SK-N-SH treated with all-trans-retinoic acid at 6 μM for 48 hours (cell line): ENCODE measurements at regions not wholly inside any gene's neighbourhood (a gene's known extent, or its start where the extent isn't known, plus 50 kb on each side); places are given as distances from the start of the nearest gene placed in this dataset.

ENCODE experiments used
- ATAC-seq: fragments of 200-7000 bp; cut with Tn5 transposase; 3 replicates; pipeline ENCODE4 v1.9.1; 2020; ENCODE audit warnings: mild to moderate bottlenecking, moderate library complexity
- ARNTL ChIP-seq: fragments of 450-650 bp; formaldehyde crosslinking; IDR thresholded peaks from 2 replicates; pipeline ENCODE4 v1.5.0; 2020; ENCODE audit warnings: low read depth, mild to moderate bottlenecking, moderate library complexity, borderline replicate concordance
- BACH2 ChIP-seq: fragments of 250-450 bp; sonication (Bioruptor Pico); IDR thresholded peaks from 2 replicates; pipeline ENCODE4 v1.9.0; 2021; ENCODE audit warnings: mild to moderate bottlenecking, borderline replicate concordance
- CSDC2 ChIP-seq: fragments of 250-450 bp; sonication (Bioruptor Pico); IDR thresholded peaks from 2 replicates; pipeline ENCODE4 v1.5.0; 2020; ENCODE audit warnings: mild to moderate bottlenecking, moderate library complexity
- ESRRG ChIP-seq: fragments of 250-450 bp; sonication (Bioruptor Pico); IDR thresholded peaks from 2 replicates; pipeline ENCODE4 v1.6.1; 2021; ENCODE audit warnings: mild to moderate bottlenecking
- GLIS3 ChIP-seq: fragments of 250-450 bp; sonication (Bioruptor Pico); IDR thresholded peaks from 2 replicates; pipeline ENCODE4 v1.5.0; 2020; ENCODE audit warnings: mild to moderate bottlenecking, moderate library complexity
- ISL1 ChIP-seq: fragments of 250-450 bp; sonication (Bioruptor Pico); IDR thresholded peaks from 2 replicates; pipeline ENCODE4 v2.1.2; 2022; ENCODE audit warnings: mild to moderate bottlenecking, moderate library complexity
- OSR1 ChIP-seq: fragments of 250-450 bp; sonication (Bioruptor Pico); IDR thresholded peaks from 2 replicates; pipeline ENCODE4 v1.8.0; 2022; ENCODE audit warnings: moderate library complexity, mild to moderate bottlenecking, inconsistent platforms
- PPARA ChIP-seq: fragments of 250-450 bp; sonication (Bioruptor Pico); IDR thresholded peaks from 2 replicates; pipeline ENCODE4 v1.5.0; 2020; ENCODE audit warnings: mild to moderate bottlenecking, borderline replicate concordance
- RARB ChIP-seq: fragments of 250-450 bp; sonication (Bioruptor Pico); IDR thresholded peaks from 2 replicates; pipeline ENCODE4 v1.8.0; 2021; ENCODE audit warnings: mild to moderate bottlenecking, moderate library complexity
- SNAI2 ChIP-seq: fragments of 250-450 bp; sonication (Bioruptor Pico); IDR thresholded peaks from 2 replicates; pipeline ENCODE4 v1.5.0; 2020; ENCODE audit warnings: mild to moderate bottlenecking, moderate library complexity
- TCF4 ChIP-seq: fragments of 250-450 bp; sonication (Bioruptor Pico); IDR thresholded peaks from 2 replicates; pipeline ENCODE4 v1.8.0; 2021; ENCODE audit warnings: mild to moderate bottlenecking, moderate library complexity, borderline replicate concordance
- TOX ChIP-seq: fragments of 250-450 bp; sonication (Bioruptor Pico); IDR thresholded peaks from 2 replicates; pipeline ENCODE4 v1.8.0; 2021; ENCODE audit warnings: mild to moderate bottlenecking, moderate library complexity, borderline replicate concordance
- ZC3H10 ChIP-seq: fragments of 250-450 bp; sonication (Bioruptor Pico); IDR thresholded peaks from 2 replicates; pipeline ENCODE4 v1.5.1; 2021; ENCODE audit warnings: mild to moderate bottlenecking, moderate library complexity
- ZFP3 ChIP-seq: fragments of 250-450 bp; sonication (Bioruptor Pico); IDR thresholded peaks from 2 replicates; pipeline ENCODE4 v1.5.0; 2020; ENCODE audit warnings: mild to moderate bottlenecking, moderate library complexity
- ZFP30 ChIP-seq: fragments of 450-650 bp; formaldehyde crosslinking; IDR thresholded peaks from 2 replicates; pipeline ENCODE4 v1.5.0; 2022; ENCODE audit warnings: mild to moderate bottlenecking, moderate library complexity
- ZNF565 ChIP-seq: fragments of 450-650 bp; formaldehyde crosslinking; conservative IDR thresholded peaks from 2 replicates; pipeline ENCODE4 v1.5.0; 2020; ENCODE audit warnings: low read depth, mild to moderate bottlenecking, moderate library complexity
- ZNF70 ChIP-seq: fragments of 450-650 bp; formaldehyde crosslinking; IDR thresholded peaks from 2 replicates; pipeline ENCODE4 v1.5.0; 2020; ENCODE audit warnings: mild to moderate bottlenecking, moderate library complexity
- ZNF8 ChIP-seq: fragments of 450-650 bp; formaldehyde crosslinking; IDR thresholded peaks from 2 replicates; pipeline ENCODE4 v1.5.0; 2020; ENCODE audit warnings: mild to moderate bottlenecking, moderate library complexity
- TF ChIP-seq, protein P1 (sequence below): fragments of 250-450 bp; sonication (Bioruptor Pico); IDR thresholded peaks from 2 replicates; pipeline ENCODE4 v1.5.1; 2020; ENCODE audit warnings: low read depth, mild to moderate bottlenecking, moderate library complexity
- TF ChIP-seq, protein P2 (sequence below): fragments of 250-450 bp; sonication (Bioruptor Pico); IDR thresholded peaks from 2 replicates; pipeline ENCODE4 v1.8.0; 2020; ENCODE audit warnings: mild to moderate bottlenecking, moderate library complexity, borderline replicate concordance
- TF ChIP-seq, protein P3 (sequence below): fragments of 250-450 bp; sonication (Bioruptor Pico); IDR thresholded peaks from 2 replicates; pipeline ENCODE4 v1.8.0; 2021; ENCODE audit warnings: low read depth, mild to moderate bottlenecking, moderate library complexity, borderline replicate concordance
- TF ChIP-seq, protein P4 (sequence below): fragments of 250-450 bp; sonication (Bioruptor Pico); IDR thresholded peaks from 2 replicates; pipeline ENCODE4 v1.5.1; 2021; ENCODE audit warnings: mild to moderate bottlenecking, moderate library complexity
- TF ChIP-seq, protein P5 (sequence below): fragments of 250-450 bp; sonication (Bioruptor Pico); IDR thresholded peaks from 2 replicates; pipeline ENCODE4 v1.5.0; 2020; ENCODE audit warnings: mild to moderate bottlenecking, moderate library complexity

DNA sequence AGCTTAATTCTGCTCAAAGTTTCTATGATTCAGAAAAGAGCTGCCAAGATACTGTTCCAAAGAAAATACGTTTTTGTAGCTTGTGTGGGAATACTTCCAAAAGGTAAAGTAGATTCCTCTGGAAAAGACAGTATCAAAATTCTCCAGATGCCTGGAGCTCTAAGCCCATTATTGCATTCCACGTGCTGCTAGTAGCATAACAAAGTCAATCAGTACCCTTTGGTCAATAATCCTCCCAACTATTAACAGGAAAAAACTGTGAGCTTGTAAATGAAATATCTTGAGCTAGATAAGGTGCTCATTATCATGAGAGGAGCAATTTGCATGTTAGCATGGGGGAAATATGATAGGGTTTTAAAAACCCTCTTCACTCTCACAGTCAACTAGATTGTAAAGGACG lies 229.5 kb upstream of the TYRP1 start:
- no peak for ATAC-seq
- no peak for TF ChIP-seq ZNF70 (CRISPR knock-in tag)
- TF ChIP-seq ZFP3 (CRISPR knock-in tag) = no peak

DNA sequence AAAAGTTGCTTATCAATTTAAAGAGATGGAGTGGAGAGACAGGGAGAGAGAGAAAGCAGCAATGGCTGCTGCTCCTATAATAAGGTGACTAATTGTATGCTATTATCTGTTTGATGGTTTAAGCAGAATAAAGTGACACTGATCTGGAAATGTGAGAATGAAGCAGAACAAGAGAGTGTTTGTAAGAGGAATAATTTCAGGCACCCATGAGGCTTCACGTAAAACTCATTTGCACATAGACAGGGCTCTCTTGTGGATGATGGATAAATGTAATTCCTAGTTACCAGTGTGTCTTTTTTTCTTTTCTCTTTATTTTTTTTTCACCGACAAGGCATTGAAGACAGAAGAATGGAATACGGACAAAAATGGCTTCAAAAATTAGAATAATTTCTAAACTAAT lies 228.8 kb upstream of the TYRP1 start:
- ATAC-seq = no peak

DNA sequence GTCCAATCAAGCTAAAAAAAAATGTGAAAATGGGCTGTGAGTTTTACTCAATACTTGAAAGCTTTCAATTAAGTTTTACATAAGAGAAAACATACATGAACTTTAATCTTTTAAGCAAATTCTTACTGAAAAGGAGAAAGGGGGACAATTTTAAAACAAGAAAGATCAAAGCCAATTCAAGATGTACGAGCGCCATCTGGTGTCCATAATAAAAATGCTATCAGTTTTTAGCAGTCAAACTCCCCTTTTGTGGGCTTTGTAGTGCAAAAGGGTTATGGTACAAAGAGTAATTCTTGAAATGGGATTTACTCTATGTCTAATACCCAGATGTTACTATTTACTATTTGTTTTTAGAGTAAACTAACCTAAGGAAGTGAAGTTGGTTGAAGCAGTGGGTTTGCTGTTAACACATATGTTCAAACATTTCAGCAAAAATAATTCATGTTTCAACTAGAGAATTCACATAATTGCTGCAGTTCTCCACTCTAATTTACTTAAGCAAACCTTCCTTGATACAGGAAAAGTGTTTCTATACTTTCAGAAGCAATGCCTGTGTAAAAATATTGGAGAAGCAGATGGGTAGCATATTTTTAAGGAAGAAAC lies 228.2 kb upstream of the TYRP1 start:
- ATAC-seq = no peak
- TF ChIP-seq RARB (no peak), ZC3H10 (no peak), TCF4 (no peak), SNAI2 (CRISPR knock-in tag) (no peak), CSDC2 (CRISPR knock-in tag) (no peak), PPARA (no peak), ARNTL (CRISPR knock-in tag) (no peak), ZNF8 (no peak), BACH2 (CRISPR knock-in tag) (no peak), ZNF565 (CRISPR knock-in tag) (no peak), ISL1 (CRISPR knock-in tag) (no peak)
- TF ChIP-seq, protein P1, sequence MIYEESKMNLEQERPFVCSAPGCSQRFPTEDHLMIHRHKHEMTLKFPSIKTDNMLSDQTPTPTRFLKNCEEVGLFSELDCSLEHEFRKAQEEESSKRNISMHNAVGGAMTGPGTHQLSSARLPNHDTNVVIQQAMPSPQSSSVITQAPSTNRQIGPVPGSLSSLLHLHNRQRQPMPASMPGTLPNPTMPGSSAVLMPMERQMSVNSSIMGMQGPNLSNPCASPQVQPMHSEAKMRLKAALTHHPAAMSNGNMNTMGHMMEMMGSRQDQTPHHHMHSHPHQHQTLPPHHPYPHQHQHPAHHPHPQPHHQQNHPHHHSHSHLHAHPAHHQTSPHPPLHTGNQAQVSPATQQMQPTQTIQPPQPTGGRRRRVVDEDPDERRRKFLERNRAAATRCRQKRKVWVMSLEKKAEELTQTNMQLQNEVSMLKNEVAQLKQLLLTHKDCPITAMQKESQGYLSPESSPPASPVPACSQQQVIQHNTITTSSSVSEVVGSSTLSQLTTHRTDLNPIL = no peak
- TF ChIP-seq, protein P2, sequence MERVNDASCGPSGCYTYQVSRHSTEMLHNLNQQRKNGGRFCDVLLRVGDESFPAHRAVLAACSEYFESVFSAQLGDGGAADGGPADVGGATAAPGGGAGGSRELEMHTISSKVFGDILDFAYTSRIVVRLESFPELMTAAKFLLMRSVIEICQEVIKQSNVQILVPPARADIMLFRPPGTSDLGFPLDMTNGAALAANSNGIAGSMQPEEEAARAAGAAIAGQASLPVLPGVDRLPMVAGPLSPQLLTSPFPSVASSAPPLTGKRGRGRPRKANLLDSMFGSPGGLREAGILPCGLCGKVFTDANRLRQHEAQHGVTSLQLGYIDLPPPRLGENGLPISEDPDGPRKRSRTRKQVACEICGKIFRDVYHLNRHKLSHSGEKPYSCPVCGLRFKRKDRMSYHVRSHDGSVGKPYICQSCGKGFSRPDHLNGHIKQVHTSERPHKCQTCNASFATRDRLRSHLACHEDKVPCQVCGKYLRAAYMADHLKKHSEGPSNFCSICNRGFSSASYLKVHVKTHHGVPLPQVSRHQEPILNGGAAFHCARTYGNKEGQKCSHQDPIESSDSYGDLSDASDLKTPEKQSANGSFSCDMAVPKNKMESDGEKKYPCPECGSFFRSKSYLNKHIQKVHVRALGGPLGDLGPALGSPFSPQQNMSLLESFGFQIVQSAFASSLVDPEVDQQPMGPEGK (CRISPR knock-in tag) = no peak

More for the DNA sequence above, 228.8 kb upstream of the TYRP1 start:
- no peak for TF ChIP-seq GLIS3 (CRISPR knock-in tag)
- TF ChIP-seq ZC3H10 = no peak
- no peak for TF ChIP-seq OSR1 (CRISPR knock-in tag)
- TF ChIP-seq, protein P2 (CRISPR knock-in tag) = no peak
- no peak for TF ChIP-seq ISL1 (CRISPR knock-in tag)
- no peak for TF ChIP-seq BACH2 (CRISPR knock-in tag)
- no peak for TF ChIP-seq ARNTL (CRISPR knock-in tag)
- TF ChIP-seq, protein P3, sequence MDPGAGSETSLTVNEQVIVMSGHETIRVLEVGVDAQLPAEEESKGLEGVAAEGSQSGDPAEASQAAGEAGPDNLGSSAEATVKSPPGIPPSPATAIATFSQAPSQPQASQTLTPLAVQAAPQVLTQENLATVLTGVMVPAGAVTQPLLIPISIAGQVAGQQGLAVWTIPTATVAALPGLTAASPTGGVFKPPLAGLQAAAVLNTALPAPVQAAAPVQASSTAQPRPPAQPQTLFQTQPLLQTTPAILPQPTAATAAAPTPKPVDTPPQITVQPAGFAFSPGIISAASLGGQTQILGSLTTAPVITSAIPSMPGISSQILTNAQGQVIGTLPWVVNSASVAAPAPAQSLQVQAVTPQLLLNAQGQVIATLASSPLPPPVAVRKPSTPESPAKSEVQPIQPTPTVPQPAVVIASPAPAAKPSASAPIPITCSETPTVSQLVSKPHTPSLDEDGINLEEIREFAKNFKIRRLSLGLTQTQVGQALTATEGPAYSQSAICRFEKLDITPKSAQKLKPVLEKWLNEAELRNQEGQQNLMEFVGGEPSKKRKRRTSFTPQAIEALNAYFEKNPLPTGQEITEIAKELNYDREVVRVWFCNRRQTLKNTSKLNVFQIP = no peak
- no peak for TF ChIP-seq ZFP30 (CRISPR knock-in tag)
- no peak for TF ChIP-seq TCF4
- TF ChIP-seq TOX (CRISPR knock-in tag) = no peak
- TF ChIP-seq ZNF70 (CRISPR knock-in tag) = no peak
- TF ChIP-seq ESRRG (CRISPR knock-in tag) = no peak
- no peak for TF ChIP-seq ZNF565 (CRISPR knock-in tag)
- TF ChIP-seq, protein P4, sequence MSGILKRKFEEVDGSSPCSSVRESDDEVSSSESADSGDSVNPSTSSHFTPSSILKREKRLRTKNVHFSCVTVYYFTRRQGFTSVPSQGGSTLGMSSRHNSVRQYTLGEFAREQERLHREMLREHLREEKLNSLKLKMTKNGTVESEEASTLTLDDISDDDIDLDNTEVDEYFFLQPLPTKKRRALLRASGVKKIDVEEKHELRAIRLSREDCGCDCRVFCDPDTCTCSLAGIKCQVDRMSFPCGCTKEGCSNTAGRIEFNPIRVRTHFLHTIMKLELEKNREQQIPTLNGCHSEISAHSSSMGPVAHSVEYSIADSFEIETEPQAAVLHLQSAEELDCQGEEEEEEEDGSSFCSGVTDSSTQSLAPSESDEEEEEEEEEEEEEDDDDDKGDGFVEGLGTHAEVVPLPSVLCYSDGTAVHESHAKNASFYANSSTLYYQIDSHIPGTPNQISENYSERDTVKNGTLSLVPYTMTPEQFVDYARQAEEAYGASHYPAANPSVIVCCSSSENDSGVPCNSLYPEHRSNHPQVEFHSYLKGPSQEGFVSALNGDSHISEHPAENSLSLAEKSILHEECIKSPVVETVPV (CRISPR knock-in tag) = no peak
- TF ChIP-seq CSDC2 (CRISPR knock-in tag) = no peak
- TF ChIP-seq RARB = no peak
- TF ChIP-seq, protein P5, sequence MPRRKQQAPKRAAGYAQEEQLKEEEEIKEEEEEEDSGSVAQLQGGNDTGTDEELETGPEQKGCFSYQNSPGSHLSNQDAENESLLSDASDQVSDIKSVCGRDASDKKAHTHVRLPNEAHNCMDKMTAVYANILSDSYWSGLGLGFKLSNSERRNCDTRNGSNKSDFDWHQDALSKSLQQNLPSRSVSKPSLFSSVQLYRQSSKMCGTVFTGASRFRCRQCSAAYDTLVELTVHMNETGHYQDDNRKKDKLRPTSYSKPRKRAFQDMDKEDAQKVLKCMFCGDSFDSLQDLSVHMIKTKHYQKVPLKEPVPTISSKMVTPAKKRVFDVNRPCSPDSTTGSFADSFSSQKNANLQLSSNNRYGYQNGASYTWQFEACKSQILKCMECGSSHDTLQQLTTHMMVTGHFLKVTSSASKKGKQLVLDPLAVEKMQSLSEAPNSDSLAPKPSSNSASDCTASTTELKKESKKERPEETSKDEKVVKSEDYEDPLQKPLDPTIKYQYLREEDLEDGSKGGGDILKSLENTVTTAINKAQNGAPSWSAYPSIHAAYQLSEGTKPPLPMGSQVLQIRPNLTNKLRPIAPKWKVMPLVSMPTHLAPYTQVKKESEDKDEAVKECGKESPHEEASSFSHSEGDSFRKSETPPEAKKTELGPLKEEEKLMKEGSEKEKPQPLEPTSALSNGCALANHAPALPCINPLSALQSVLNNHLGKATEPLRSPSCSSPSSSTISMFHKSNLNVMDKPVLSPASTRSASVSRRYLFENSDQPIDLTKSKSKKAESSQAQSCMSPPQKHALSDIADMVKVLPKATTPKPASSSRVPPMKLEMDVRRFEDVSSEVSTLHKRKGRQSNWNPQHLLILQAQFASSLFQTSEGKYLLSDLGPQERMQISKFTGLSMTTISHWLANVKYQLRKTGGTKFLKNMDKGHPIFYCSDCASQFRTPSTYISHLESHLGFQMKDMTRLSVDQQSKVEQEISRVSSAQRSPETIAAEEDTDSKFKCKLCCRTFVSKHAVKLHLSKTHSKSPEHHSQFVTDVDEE (CRISPR knock-in tag) = no peak
- TF ChIP-seq SNAI2 (CRISPR knock-in tag) = no peak
